ENCODE measurements at regions not wholly inside any gene's neighbourhood (a gene's known extent, or its start where the extent isn't known, plus 50 kb on each side); places are given as distances from the start of the nearest gene placed in this dataset.

GRCh38 chr1:59098655-59099054 lies 198.2 kb upstream of the FGGY start:
- no peak for DNase-seq

GRCh38 chr1:59100708-59101374 lies 196.1 kb upstream of the FGGY start:
- DNase-seq = no peak

- DNase-seq = no peak
These were observed 195.4 kb upstream of the FGGY start for GRCh38 chr1:59101518-59101917.

GRCh38 chr1:59103457-59103856 lies 193.4 kb upstream of the FGGY start:
- no peak for DNase-seq

- DNase-seq = no peak
These were observed 192.6 kb upstream of the FGGY start for GRCh38 chr1:59104191-59104760.

- no peak for DNase-seq
These were observed 191.1 kb upstream of the FGGY start for GRCh38 chr1:59105548-59106507.

- DNase-seq = no peak
These were observed 189.4 kb upstream of the FGGY start for GRCh38 chr1:59107516-59107915.

- DNase-seq = no peak
These were observed 189.0 kb upstream of the FGGY start for GRCh38 chr1:59107916-59108315.

- no peak for DNase-seq
These were observed 188.2 kb upstream of the FGGY start for GRCh38 chr1:59108481-59109317.

- DNase-seq = no peak
These were observed 186.6 kb upstream of the FGGY start for GRCh38 chr1:59110271-59110670.

- DNase-seq = no peak
These were observed 182.9 kb upstream of the FGGY start for GRCh38 chr1:59113876-59114457.

GRCh38 chr1:59115865-59116264 lies 181.0 kb upstream of the FGGY start:
- no peak for DNase-seq

- no peak for DNase-seq
These were observed 179.9 kb upstream of the FGGY start for GRCh38 chr1:59116920-59117542.

- no peak for DNase-seq
These were observed 174.4 kb upstream of the FGGY start for GRCh38 chr1:59122527-59122926.

- DNase-seq = no peak
These were observed 173.7 kb upstream of the FGGY start for GRCh38 chr1:59123081-59123681.

GRCh38 chr1:59124166-59124565 lies 172.7 kb upstream of the FGGY start:
- no peak for DNase-seq

- no peak for DNase-seq
These were observed 171.7 kb upstream of the FGGY start for GRCh38 chr1:59125154-59125553.

- no peak for DNase-seq
These were observed 171.1 kb upstream of the FGGY start for GRCh38 chr1:59125676-59126320.

GRCh38 chr1:59126366-59126765 lies 170.5 kb upstream of the FGGY start:
- DNase-seq = no peak

- DNase-seq = no peak
These were observed 168.6 kb upstream of the FGGY start for GRCh38 chr1:59128239-59128736.

- no peak for DNase-seq
These were observed 168.1 kb upstream of the FGGY start for GRCh38 chr1:59128784-59129227.

Data from activated CD8-positive, alpha-beta memory T cell treated with anti-CD3 and anti-CD28 coated beads for 24 hours (primary cell).